Natural killer cell (primary cell): ENCODE measurements at regions not wholly inside any gene's neighbourhood (a gene's known extent, or its start where the extent isn't known, plus 50 kb on each side); places are given as distances from the start of the nearest gene placed in this dataset.

Experiments used
- ATAC-seq, 3 donors: fragments of 150-1000 bp in 2 of 3; fragments of 200-7000 bp in 1 of 3; cut with Tn5 transposase; 1 replicate in 1 of 3; 2 replicates in 2 of 3; pipeline ENCODE4 v1.10.0; 2021; ENCODE audit warnings: mild to moderate bottlenecking in 2 of 3, moderate library complexity in 2 of 3
- DNase-seq, 2 donors: peaks; one replicate each; pipeline versions ENCODE4 v3.0.0 to v3.0.0-alpha.2; 2013 to 2021; ENCODE audit warnings: mixed read lengths in 1 of 2
- H3K27ac ChIP-seq: one replicate; pipeline ENCODE4 v1.5.1; 2013; ENCODE audit warnings: mild to moderate bottlenecking, low read length
- H3K27me3 ChIP-seq: one replicate; pipeline ENCODE4 v1.6.1; 2013; ENCODE audit warnings: low read length; ENCODE audit not compliant: control insufficient read depth, insufficient read depth
- H3K36me3 ChIP-seq: one replicate; pipeline ENCODE4 v1.6.1; 2013; ENCODE audit warnings: low read length; ENCODE audit not compliant: control insufficient read depth, insufficient read depth
- H3K4me1 ChIP-seq: one replicate; pipeline ENCODE4 v1.6.1; 2013; ENCODE audit warnings: low read length; ENCODE audit not compliant: control insufficient read depth, insufficient read depth
- H3K4me3 ChIP-seq: one replicate; pipeline ENCODE4 v1.5.1; 2013; ENCODE audit warnings: low read length
- H3K9me3 ChIP-seq: one replicate; pipeline ENCODE4 v1.6.1; 2013; ENCODE audit warnings: low read length; ENCODE audit not compliant: control insufficient read depth, insufficient read depth
- H3K27ac Mint-ChIP-seq, 2 donors: one replicate each; pipeline ENCODE4 v1.8.0; 2022; ENCODE audit warnings: mild to moderate bottlenecking in 2 of 2, mixed read lengths in 2 of 2, moderate library complexity in 1 of 2
- H3K27me3 Mint-ChIP-seq, 2 donors: one replicate each; pipeline ENCODE4 v1.8.0; 2022; ENCODE audit warnings: low read depth in 2 of 2, mixed read lengths in 2 of 2
- H3K36me3 Mint-ChIP-seq: one replicate; pipeline ENCODE4 v1.8.0; 2022; ENCODE audit warnings: mixed read lengths
- H3K4me1 Mint-ChIP-seq, 2 donors: one replicate each; pipeline ENCODE4 v1.8.0; 2022; ENCODE audit warnings: mixed read lengths in 2 of 2
- H3K4me3 Mint-ChIP-seq: one replicate; pipeline ENCODE4 v1.8.0; 2022; ENCODE audit warnings: mild to moderate bottlenecking, moderate library complexity, mixed read lengths
- H3K9me3 Mint-ChIP-seq, 2 donors: one replicate each; pipeline ENCODE4 v1.8.0; 2022; ENCODE audit warnings: mixed read lengths in 2 of 2
- CTCF ChIP-seq: fragments of 200-600 bp; IDR thresholded peaks from one replicate; pipeline ENCODE4 v1.8.0; 2022; ENCODE audit warnings: antibody characterized with exemption
- WGBS: methylation state at CpG from one replicate; pipeline ENCODE4 v1.1.7; 2013; ENCODE audit warnings: missing lambda C conversion rate; ENCODE audit not compliant: insufficient coverage; 5-methylcytosine and 5-hydroxymethylcytosine counted together
- intact Hi-C: fragments of 100-400 bp; cut with micrococcal nuclease; formaldehyde crosslinking; loops from one replicate; pipeline ENCODE4 v1.14.2; 2022

GRCh38 chr15:66919421-66919820, 146.0 kb upstream of the SMAD3 start:
- Histone ChIP-seq H3K9me3 (no peaks in the 10 kb centered on the region), H3K4me3 (no peak overlapping the region), H3K27ac (no peak overlapping the region), H3K4me1 (no peaks in the 10 kb centered on the region), H3K27me3 (no peaks in the 10 kb centered on the region), H3K36me3 (no peaks in the 10 kb centered on the region)
- WGBS = 83% methylated on average over 8 of the region's 8 CpGs
- no peak overlapping the region for H3K27ac Mint-ChIP-seq
- peaks cover 0 to 3% of the 10 kb centered on the region in 2 donors for H3K9me3 Mint-ChIP-seq
- DNase-seq = no peak
- no peak for ATAC-seq
- intact Hi-C loops = no loop called here
- H3K4me1 Mint-ChIP-seq = peaks cover 0 to 9% of the 10 kb centered on the region in 2 donors
- H3K27me3 Mint-ChIP-seq = peaks cover 35 to 52% of the 10 kb centered on the region in 2 donors
- no peak for TF ChIP-seq CTCF
- no peak overlapping the region for H3K4me3 Mint-ChIP-seq
- H3K36me3 Mint-ChIP-seq = no peaks in the 10 kb centered on the region

GRCh38 chr15:66921319-66921915, 144.0 kb upstream of the SMAD3 start:
- Histone ChIP-seq H3K4me1 (no peaks in the 10 kb centered on the region), H3K4me3 (no peak overlapping the region), H3K36me3 (no peaks in the 10 kb centered on the region), H3K9me3 (no peaks in the 10 kb centered on the region), H3K27ac (no peak overlapping the region), H3K27me3 (no peaks in the 10 kb centered on the region)
- no peak overlapping the region for H3K27ac Mint-ChIP-seq
- intact Hi-C loops = no loop called here
- H3K27me3 Mint-ChIP-seq = peaks cover 28 to 46% of the 10 kb centered on the region in 2 donors
- peaks cover 0 to 9% of the 10 kb centered on the region in 2 donors for H3K4me1 Mint-ChIP-seq
- H3K9me3 Mint-ChIP-seq = peaks cover 0 to 3% of the 10 kb centered on the region in 2 donors
- TF ChIP-seq CTCF = no peak
- 16% methylated on average over 6 of the region's 6 CpGs for WGBS
- ATAC-seq (no peak), DNase-seq (no peak)
- H3K4me3 Mint-ChIP-seq = no peak overlapping the region
- H3K36me3 Mint-ChIP-seq = no peaks in the 10 kb centered on the region

GRCh38 chr15:66922608-66923007, 142.8 kb upstream of the SMAD3 start:
- H3K27me3 Mint-ChIP-seq = peaks cover 24 to 40% of the 10 kb centered on the region in 2 donors
- no peaks in the 10 kb centered on the region for H3K36me3 ChIP-seq
- no peaks in the 10 kb centered on the region for H3K9me3 Mint-ChIP-seq
- DNase-seq = no peak
- intact Hi-C loops = no loop called here
- H3K4me3 Mint-ChIP-seq = no peak overlapping the region
- 45% methylated on average over 3 of the region's 3 CpGs for WGBS
- no peak for TF ChIP-seq CTCF
- no peaks in the 10 kb centered on the region for H3K9me3 ChIP-seq
- no peak overlapping the region for H3K27ac ChIP-seq
- no peaks in the 10 kb centered on the region for H3K27me3 ChIP-seq
- H3K4me1 Mint-ChIP-seq = peaks cover 0 to 9% of the 10 kb centered on the region in 2 donors
- H3K36me3 Mint-ChIP-seq = no peaks in the 10 kb centered on the region
- no peak for ATAC-seq
- H3K27ac Mint-ChIP-seq = no peak overlapping the region
- no peaks in the 10 kb centered on the region for H3K4me1 ChIP-seq
- no peak overlapping the region for H3K4me3 ChIP-seq

GRCh38 chr15:66923438-66923881, 141.9 kb upstream of the SMAD3 start:
- DNase-seq = peak in 1 of 2 donors; percentile 60
- Histone ChIP-seq H3K4me1 (no peaks in the 10 kb centered on the region), H3K9me3 (no peaks in the 10 kb centered on the region), H3K4me3 (no peak overlapping the region), H3K27me3 (no peaks in the 10 kb centered on the region), H3K27ac (no peak overlapping the region), H3K36me3 (no peaks in the 10 kb centered on the region)
- peaks cover 0 to 9% of the 10 kb centered on the region in 2 donors for H3K4me1 Mint-ChIP-seq
- 43% methylated on average over 7 of the region's 7 CpGs for WGBS
- no peaks in the 10 kb centered on the region for H3K9me3 Mint-ChIP-seq
- peak in 1 of 3 donors; percentile 66 for ATAC-seq
- peak; percentile 12 for TF ChIP-seq CTCF
- H3K36me3 Mint-ChIP-seq = no peaks in the 10 kb centered on the region
- intact Hi-C loops = no loop called here
- no peak overlapping the region for H3K4me3 Mint-ChIP-seq
- peaks cover 24 to 39% of the 10 kb centered on the region in 2 donors for H3K27me3 Mint-ChIP-seq
- H3K27ac Mint-ChIP-seq = no peak overlapping the region
